Right cardiac atrium (tissue), 5 donors: ENCODE measurements at regions not wholly inside any gene's neighbourhood (a gene's known extent, or its start where the extent isn't known, plus 50 kb on each side); places are given as distances from the start of the nearest gene placed in this dataset.
"Not testable (repeated sequence)": the region's sequence is repeated elsewhere in the genome, so short reads cannot be mapped to it uniquely, and the experiment has no call there.

Experiments
- ATAC-seq, 2 donors: fragments of 200-7000 bp; cut with Tn5 transposase; one replicate each; pipeline versions ENCODE4 v1.8.0 to v1.9.1; 2020; ENCODE audit warnings: moderate library complexity in 2 of 2, mild to moderate bottlenecking in 1 of 2
- DNase-seq, 3 donors: peaks; one replicate each; pipeline ENCODE4 v3.0.0-alpha.2; 2020
- H3K27ac ChIP-seq: one replicate; pipeline ENCODE4 v1.5.1; 2013; ENCODE audit warnings: mild to moderate bottlenecking, low read length, control low read depth, moderate library complexity
- H3K27me3 ChIP-seq: one replicate; pipeline ENCODE4 v1.6.1; 2013; ENCODE audit not compliant: control insufficient read depth, insufficient read depth
- H3K4me1 ChIP-seq: one replicate; pipeline ENCODE4 v1.6.1; 2013; ENCODE audit warnings: low read length; ENCODE audit not compliant: control insufficient read depth, insufficient read depth
- H3K4me3 ChIP-seq: one replicate; pipeline ENCODE4 v1.5.1; 2013; ENCODE audit warnings: low read length, control low read depth
- H3K9me3 ChIP-seq: one replicate; pipeline ENCODE4 v1.6.1; 2013; ENCODE audit warnings: low read length; ENCODE audit not compliant: control insufficient read depth
- WGBS: extraction: QIAGEN DNeasy Blood & Tissue Kit; methylation state at CpG from one replicate; pipeline ENCODE4 v1.1.7; 2013; 5-methylcytosine and 5-hydroxymethylcytosine counted together
- intact Hi-C, 4 donors: fragments of 100-400 bp; cut with DNase I; formaldehyde crosslinking; loops; one replicate each; pipeline versions ENCODE4 v1.11.0 to v1.14.0; 2022 to 2023
- donor health status: healthy with polysubstance abuse.
- donor health status: DM: no; HTN: yes; CAD: no.
- donor health status: DM: no; HTN: no; CAD: no.
- donor health status: DM: no; HTN: yes; CAD: no; lungs with severe emphysema.
- donor health status: DM: yes; HTN: yes; CAD: no.

DNA sequence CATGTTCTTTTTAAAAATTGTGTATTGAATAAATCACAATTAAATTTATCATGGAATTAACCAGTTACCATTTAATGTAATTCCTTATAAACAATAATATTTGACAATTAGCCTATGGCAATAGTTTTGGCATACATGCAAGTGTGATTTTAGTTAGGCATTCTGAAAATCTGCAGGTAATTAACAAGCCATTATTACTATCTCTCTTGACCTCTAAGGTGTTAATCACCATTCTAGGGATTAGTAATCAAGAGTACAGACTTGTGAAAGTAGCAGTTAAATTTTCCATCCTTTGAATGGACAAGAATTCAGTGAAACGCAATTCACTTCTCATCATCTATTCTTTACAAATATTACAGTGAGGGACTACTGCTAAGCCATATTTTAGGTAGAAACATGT is 127.7 kb upstream of the CHST9 start:
- H3K27ac ChIP-seq, result no peak overlapping the region
- intact Hi-C loops, result loop anchor here in 1 of 4 donors (10.0 kb wide), 1 partner anchor 78 kb away; no protein-coding TSS in a partner anchor
- 75% methylated on average over 1 of the region's 1 CpG for WGBS

DNA sequence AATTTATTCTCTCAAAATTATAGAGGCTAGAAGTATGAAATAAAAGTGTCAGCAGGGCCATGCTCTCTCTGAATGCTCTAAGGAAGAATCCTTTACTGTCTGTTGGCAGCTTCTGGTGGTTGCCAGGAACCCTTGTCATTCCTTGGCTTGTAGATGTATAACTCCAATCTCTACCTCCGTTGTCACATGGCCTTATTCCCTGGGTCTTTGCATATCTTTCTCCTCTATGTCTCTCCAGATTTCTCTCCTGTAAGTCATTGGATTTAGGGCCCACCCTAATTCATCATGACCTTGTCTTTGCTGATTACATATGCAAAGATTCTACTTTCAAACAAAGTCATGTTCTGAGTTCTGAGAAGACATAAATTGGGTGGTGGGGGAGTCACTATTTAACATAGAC is 127.0 kb upstream of the CHST9 start:
- 51% methylated on average over 1 of the region's 1 CpG for WGBS

More for the DNA sequence above, 127.7 kb upstream of the CHST9 start:
- Histone ChIP-seq H3K4me3 (no peak overlapping the region), H3K4me1 (no peaks in the 10 kb centered on the region), H3K9me3 (no peaks in the 10 kb centered on the region), H3K27me3 (no peaks in the 10 kb centered on the region)
- ATAC-seq (no peak), DNase-seq (no peak)

DNA sequence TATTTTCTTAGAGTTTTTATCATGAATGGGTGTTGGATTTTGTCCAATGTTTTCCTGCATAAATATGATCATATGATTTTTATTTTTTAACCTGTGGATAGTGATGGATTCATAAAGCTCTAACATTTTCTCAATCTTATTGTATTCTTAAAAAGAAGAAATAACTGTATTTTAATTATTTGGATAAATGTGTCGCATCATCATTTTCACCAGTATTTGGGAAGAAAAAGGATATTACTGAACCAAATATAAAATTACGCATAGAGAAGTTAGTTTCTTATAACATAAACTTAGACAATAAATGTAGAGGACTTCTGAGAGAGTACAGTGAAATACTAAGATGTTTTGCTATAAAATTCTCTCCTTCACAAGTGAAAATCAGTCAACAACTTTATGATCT is 126.0 kb upstream of the CHST9 start:
- H3K9me3 ChIP-seq, result no peaks in the 10 kb centered on the region
- ATAC-seq (no peak), DNase-seq (no peak)
- no peaks in the 10 kb centered on the region for H3K4me1 ChIP-seq
- H3K4me3 ChIP-seq, result no peak overlapping the region
- intact Hi-C loops, result loop anchor here in 1 of 4 donors (10.0 kb wide), 1 partner anchor 76 kb away; no protein-coding TSS in a partner anchor
- H3K27me3 ChIP-seq, result no peaks in the 10 kb centered on the region
- WGBS, result 91% methylated on average over 2 of the region's 2 CpGs
- no peak overlapping the region for H3K27ac ChIP-seq

More for the DNA sequence above, 127.0 kb upstream of the CHST9 start:
- Histone ChIP-seq H3K27ac (no peak overlapping the region), H3K4me1 (no peaks in the 10 kb centered on the region), H3K27me3 (no peaks in the 10 kb centered on the region), H3K9me3 (no peaks in the 10 kb centered on the region), H3K4me3 (no peak overlapping the region)
- DNase-seq (no peak), ATAC-seq (no peak)
- intact Hi-C loops, result loop anchor here in 1 of 4 donors (10.0 kb wide), 1 partner anchor 77 kb away; no protein-coding TSS in a partner anchor

DNA sequence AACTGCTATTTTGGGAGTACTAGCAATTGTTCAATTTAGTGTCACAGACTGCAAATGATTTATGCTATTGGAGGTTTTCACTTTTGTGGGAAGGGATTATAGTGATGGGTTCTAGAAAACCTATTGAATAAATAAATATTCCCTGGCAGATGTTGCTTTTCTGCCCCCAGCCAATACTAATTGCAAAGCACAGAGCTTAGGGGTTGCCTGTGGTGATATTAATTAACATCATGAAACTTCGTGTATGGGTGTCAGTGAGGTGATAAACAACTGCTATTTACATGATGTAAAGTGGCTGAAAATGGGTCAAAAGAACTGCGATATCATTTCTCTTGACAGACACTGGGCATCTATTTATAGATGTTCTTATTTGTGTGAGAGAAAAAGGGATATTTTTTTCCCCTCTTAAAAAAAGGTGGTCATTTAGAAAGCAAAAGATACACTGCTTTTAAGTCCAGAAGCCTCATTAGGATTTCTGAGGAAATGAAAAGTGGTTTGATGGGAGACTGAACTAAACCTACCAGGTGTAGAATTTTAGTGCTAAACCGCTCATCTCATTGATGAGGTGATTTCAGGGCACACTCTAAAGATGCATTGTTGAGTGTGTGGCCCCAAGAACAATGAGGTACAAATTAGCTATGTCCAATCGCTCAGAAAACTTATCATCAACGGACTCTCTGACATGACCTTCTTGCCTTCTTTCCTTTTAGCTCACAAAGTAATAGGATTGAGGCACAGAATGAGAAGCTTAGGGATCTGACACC is 116.7 kb upstream of the CHST9 start:
- Histone ChIP-seq H3K4me3 (no peak overlapping the region), H3K27me3 (no peaks in the 10 kb centered on the region), H3K27ac (no peak overlapping the region), H3K4me1 (no peaks in the 10 kb centered on the region), H3K9me3 (no peaks in the 10 kb centered on the region)
- intact Hi-C loops, result no loop called here
- whole genome bisulfite sequencing, result 39% methylated on average over 5 of the region's 5 CpGs
- ATAC-seq (no peak), DNase-seq (no peak)

DNA sequence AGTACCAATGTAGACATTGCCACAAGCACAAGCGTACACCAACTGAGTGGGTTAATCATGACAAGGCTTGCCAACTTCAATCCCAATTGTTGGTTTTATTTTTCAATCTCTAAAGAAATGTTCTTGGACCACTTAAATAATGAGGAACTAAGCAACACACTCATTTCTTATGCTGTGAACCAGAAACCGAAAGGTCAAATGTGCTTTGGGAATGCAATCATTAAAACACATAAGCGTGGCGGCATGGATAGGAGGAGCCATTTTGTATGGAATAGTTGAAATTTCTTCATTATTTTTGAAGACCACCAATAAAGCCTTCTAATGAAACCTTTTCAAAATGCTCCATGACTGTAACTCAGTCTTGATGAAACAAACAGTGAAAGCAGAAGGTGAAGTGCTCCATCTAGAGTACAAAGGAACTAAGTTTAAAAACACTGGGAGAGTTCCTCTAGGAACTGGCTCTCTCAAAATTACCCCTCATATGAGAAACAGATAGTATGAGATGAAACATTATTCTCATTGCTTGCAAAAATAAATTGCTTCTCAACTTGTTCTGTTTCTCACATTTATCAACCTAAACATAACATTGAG is 113.2 kb upstream of the CHST9 start:
- Histone ChIP-seq H3K27ac (no peak overlapping the region), H3K27me3 (no peaks in the 10 kb centered on the region), H3K4me3 (no peak overlapping the region), H3K4me1 (no peaks in the 10 kb centered on the region), H3K9me3 (no peaks in the 10 kb centered on the region)
- no peak for ATAC-seq
- 82% methylated on average over 4 of the region's 4 CpGs for WGBS
- intact Hi-C loops, result loop anchor here (2.0 to 5.0 kb wide), 2 partner anchors 280 to 281 kb away; no protein-coding TSS in a partner anchor
- DNase-seq, result no peak

DNA sequence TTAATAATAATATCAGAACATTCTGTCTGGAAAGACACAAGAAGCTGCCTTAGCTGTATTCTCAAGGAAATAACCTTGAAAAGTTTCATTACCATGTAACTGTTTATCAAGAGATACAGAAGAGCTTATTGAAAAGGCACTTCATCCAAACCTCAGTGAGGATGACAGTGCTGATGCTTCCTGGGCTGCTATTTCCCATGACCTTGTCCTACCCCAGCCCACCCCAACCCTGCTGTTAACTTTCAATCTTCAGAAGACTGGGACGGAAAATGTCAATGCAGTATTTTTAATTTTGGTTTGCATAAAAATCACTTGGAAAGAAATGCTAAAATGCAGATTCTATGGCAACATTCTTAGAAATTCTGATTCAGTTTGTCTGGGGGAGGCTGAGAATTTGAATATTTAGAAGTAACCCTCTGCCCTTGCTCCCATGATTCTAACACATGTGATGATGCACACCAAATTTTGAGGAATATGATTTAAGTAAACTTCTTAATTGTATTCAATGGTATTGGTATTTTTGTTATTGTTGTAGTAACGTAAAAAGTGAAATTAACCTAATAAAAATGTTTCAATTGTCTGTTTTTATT is 101.0 kb upstream of the CHST9 start:
- DNase-seq, ATAC-seq, intact Hi-C loops, H3K27ac ChIP-seq, H3K27me3 ChIP-seq, H3K4me1 ChIP-seq, H3K4me3 ChIP-seq, H3K9me3 ChIP-seq: not testable (repeated sequence)
- 71% methylated on average over 2 of the region's 2 CpGs for WGBS

DNA sequence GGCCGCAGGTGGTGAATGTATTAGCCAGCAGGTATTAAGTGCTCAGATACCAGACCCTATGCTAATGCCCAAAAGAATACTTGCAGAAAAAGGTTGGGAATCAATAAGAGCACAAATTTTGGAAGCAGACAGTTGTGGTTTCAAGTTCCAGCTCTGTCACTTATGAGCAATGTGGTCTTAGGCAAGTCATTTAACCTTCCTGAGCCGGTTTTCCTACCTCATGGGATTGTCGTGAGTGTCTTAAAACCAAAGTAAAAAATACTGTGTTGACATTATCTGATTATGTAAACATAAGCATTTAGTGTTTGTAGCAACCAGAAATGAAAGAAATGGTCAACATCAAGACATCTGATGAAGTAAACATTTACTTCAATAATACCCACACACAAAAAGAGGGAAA is 93.0 kb upstream of the CHST9 start:
- H3K9me3 ChIP-seq, result no peaks in the 10 kb centered on the region
- intact Hi-C loops, result no loop called here
- ATAC-seq (no peak), DNase-seq (no peak)
- no peaks in the 10 kb centered on the region for H3K4me1 ChIP-seq
- WGBS, result 76% methylated on average over 3 of the region's 3 CpGs
- H3K27ac ChIP-seq, result no peak overlapping the region
- H3K4me3 ChIP-seq, result no peak overlapping the region
- H3K27me3 ChIP-seq, result no peaks in the 10 kb centered on the region

DNA sequence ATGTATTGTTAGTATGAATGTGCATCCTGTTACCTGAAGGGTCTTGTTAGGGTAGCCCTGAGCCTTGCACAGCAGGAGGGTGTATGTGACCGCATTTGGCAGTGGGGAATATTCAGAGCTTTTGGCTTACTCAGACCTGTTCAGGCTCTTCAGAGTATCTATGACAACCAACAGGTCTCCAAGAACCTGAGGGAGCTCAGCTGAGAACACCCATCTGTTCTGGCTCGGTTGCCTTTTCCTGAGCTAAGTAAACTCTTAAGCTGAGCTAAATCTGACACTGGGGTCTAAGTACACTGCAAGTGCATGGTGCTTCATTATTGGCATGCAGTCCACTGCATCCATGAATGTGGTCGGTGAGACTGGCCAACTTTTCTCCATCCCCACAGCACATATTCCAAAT is 92.4 kb upstream of the CHST9 start:
- Histone ChIP-seq H3K4me1 (no peaks in the 10 kb centered on the region), H3K27me3 (no peaks in the 10 kb centered on the region), H3K9me3 (no peaks in the 10 kb centered on the region), H3K4me3 (no peak overlapping the region), H3K27ac (no peak overlapping the region)
- intact Hi-C loops, result no loop called here
- 80% methylated on average over 3 of the region's 3 CpGs for WGBS
- ATAC-seq (no peak), DNase-seq (no peak)

DNA sequence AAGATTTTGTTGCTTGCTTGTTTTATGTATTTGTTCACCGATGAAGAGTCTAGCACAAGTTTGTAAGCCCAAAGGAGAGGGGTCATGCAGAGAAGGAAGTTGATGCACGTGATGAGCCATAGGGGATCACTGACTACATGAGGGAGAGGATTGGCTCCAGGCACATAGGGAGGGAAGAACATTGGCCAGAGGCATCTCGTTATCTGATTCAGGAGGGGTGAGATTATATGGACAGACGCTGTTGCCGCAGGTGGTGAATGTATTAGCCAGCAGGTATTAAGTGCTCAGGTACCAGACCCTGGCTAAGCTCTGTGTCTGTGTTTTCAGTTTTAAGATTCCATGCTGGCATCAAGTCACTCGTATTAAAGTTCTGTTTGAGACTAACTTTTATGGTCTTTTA is 91.8 kb upstream of the CHST9 start:
- Histone ChIP-seq H3K27me3 (no peaks in the 10 kb centered on the region), H3K9me3 (no peaks in the 10 kb centered on the region), H3K27ac (no peak overlapping the region), H3K4me3 (no peak overlapping the region), H3K4me1 (no peaks in the 10 kb centered on the region)
- intact Hi-C loops, result no loop called here
- ATAC-seq (no peak), DNase-seq (no peak)
- WGBS, result 71% methylated on average over 6 of the region's 6 CpGs

DNA sequence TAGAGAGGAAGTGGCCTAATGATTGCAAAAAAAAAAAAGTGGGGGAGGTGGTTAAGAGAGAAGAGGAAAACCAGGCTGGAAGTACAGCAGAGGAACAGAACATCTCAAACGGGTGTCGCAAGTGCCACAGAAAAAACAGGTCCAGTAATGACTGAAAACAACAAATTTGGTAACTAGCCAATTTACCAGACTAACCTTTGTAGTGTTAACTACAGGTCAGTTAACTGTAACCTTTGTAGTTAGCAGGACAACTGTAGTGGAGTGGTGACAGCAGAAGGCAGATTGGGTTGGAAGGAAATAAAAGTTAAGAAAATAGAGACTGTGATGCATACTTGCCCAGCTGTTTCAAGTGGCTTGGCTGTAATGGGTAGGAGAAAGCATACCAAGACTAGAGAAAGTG is 91.4 kb upstream of the CHST9 start:
- no peak overlapping the region for H3K4me3 ChIP-seq
- no peak for ATAC-seq
- H3K27ac ChIP-seq, result no peak overlapping the region
- H3K4me1 ChIP-seq, result no peaks in the 10 kb centered on the region
- H3K9me3 ChIP-seq, result no peaks in the 10 kb centered on the region
- intact Hi-C loops, result no loop called here
- 52% methylated on average over 2 of the region's 2 CpGs for WGBS
- no peaks in the 10 kb centered on the region for H3K27me3 ChIP-seq
- DNase-seq, result no peak

DNA sequence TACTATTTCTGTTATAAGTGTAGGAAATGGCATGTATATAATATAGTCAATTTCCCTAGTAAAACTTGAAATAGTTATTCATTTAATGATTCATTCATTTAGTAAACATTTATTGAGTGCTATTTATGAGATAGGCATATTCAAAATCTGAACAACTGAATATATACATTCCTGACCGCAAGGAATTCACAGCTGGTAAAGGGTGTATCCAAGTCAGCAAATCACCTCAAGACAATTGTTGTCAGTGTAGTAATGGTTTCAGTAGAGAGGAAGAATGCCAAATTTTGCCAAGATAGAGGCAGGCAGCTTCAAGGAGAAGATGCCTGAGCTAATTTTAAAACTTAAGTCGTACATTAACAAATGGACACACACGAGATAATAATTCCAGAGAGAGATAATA is 89.8 kb upstream of the CHST9 start:
- Histone ChIP-seq H3K4me1 (no peaks in the 10 kb centered on the region), H3K4me3 (no peak overlapping the region), H3K27me3 (no peaks in the 10 kb centered on the region), H3K9me3 (no peaks in the 10 kb centered on the region), H3K27ac (no peak overlapping the region)
- ATAC-seq (no peak), DNase-seq (no peak)
- 88% methylated on average over 3 of the region's 3 CpGs for WGBS
- intact Hi-C loops, result no loop called here
